IMR-90 (cell line): ENCODE measurements at regions not wholly inside any gene's neighbourhood (a gene's known extent, or its start where the extent isn't known, plus 50 kb on each side); places are given as distances from the start of the nearest gene placed in this dataset.

Experiments
- CEBPB ChIP-seq: IDR thresholded peaks from 2 replicates; pipeline ENCODE4 v1.6.1; 2012; ENCODE audit warnings: low read depth, low read length, improper control_type of control experiment
- POLR2A ChIP-seq: IDR thresholded peaks from 2 replicates; pipeline ENCODE4 v1.6.1; 2012; ENCODE audit warnings: mild to moderate bottlenecking, low read depth, low read length
- RAD21 ChIP-seq: IDR thresholded peaks from 2 replicates; pipeline ENCODE4 v1.6.1; 2012; ENCODE audit warnings: low read length, improper control_type of control experiment
- RFX5 ChIP-seq: IDR thresholded peaks from 2 replicates; pipeline ENCODE4 v1.8.0; 2012; ENCODE audit warnings: low read depth, mild to moderate bottlenecking, low read length, moderate library complexity
- TF ChIP-seq, protein P1 (sequence below): conservative IDR thresholded peaks from 2 replicates; pipeline ENCODE4 v1.5.1; 2012; ENCODE audit warnings: mild to moderate bottlenecking, low read depth, low read length, improper control_type of control experiment
- TF ChIP-seq, protein P2 (sequence below): fragments of 150-350 bp; IDR thresholded peaks from 2 replicates; pipeline ENCODE4 v1.6.1; 2017; ENCODE audit warnings: mild to moderate bottlenecking, antibody characterized with exemption, low read length, low read depth

DNA sequence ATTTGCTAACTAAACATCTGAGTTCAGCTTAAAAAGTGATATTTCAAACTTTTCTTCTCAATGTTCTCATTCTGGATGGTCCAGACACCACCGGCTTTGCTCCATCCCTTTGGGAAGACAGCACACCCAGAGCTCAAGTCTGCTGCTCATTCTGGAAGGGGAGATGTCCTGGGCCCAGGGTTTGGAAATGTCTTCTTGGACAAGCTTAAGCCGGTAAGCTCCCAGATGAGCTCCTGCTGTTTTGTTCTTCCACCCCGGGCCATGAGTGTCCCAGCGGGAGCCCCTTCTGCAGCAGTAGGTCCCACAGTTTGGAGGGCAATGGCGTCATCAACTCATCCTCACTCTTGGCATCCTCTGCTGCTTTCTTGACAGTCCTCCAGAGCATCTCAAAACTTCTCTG, 105.2 kb downstream of the TMEM100 start:
- TF ChIP-seq RFX5 (no peak), POLR2A (no peak), CEBPB (no peak), RAD21 (no peak)
- TF ChIP-seq, protein P1, sequence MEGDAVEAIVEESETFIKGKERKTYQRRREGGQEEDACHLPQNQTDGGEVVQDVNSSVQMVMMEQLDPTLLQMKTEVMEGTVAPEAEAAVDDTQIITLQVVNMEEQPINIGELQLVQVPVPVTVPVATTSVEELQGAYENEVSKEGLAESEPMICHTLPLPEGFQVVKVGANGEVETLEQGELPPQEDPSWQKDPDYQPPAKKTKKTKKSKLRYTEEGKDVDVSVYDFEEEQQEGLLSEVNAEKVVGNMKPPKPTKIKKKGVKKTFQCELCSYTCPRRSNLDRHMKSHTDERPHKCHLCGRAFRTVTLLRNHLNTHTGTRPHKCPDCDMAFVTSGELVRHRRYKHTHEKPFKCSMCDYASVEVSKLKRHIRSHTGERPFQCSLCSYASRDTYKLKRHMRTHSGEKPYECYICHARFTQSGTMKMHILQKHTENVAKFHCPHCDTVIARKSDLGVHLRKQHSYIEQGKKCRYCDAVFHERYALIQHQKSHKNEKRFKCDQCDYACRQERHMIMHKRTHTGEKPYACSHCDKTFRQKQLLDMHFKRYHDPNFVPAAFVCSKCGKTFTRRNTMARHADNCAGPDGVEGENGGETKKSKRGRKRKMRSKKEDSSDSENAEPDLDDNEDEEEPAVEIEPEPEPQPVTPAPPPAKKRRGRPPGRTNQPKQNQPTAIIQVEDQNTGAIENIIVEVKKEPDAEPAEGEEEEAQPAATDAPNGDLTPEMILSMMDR: no peak
- TF ChIP-seq, protein P2, sequence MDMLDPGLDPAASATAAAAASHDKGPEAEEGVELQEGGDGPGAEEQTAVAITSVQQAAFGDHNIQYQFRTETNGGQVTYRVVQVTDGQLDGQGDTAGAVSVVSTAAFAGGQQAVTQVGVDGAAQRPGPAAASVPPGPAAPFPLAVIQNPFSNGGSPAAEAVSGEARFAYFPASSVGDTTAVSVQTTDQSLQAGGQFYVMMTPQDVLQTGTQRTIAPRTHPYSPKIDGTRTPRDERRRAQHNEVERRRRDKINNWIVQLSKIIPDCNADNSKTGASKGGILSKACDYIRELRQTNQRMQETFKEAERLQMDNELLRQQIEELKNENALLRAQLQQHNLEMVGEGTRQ: no peak
